HepG2 (cell line): ENCODE measurements at regions not wholly inside any gene's neighbourhood (a gene's known extent, or its start where the extent isn't known, plus 50 kb on each side); places are given as distances from the start of the nearest gene placed in this dataset.

ENCODE experiments used
- ATAC-seq: fragments of 200-7000 bp; cut with Tn5 transposase; 3 replicates; pipeline ENCODE4 v1.9.1; 2020; ENCODE audit warnings: mild to moderate bottlenecking, moderate library complexity
- BruUV-seq: library from RNA; stranded (reverse); fragments of 400-500 nt; replicated peaks from 2 replicates; lab custom pipeline; 2021; lab: Mats Ljungman, UMichigan
- CTCF ChIA-PET: fragments of 300-600 bp; formaldehyde crosslinking; extraction: SDS; loops from one replicate; lab custom pipeline; 2021; ENCODE audit warnings: low total read pairs, inconsistent platforms, low intra/inter-chr PET ratio; lab: Yijun Ruan, JAX
- POLR2A ChIA-PET: fragments of 350-600 bp; sonication (Branson Sonifier 250); formaldehyde crosslinking; loops from one replicate; lab custom pipeline; 2020; ENCODE audit warnings: antibody characterized with exemption, inconsistent platforms; lab: Yijun Ruan, JAX
- DNase-seq: peaks from one replicate; pipeline ENCODE4 v3.0.0-alpha.2; 2015; ENCODE audit warnings: low spot score
- FAIRE-seq: peaks from 3 replicates; lab custom pipeline; 2011; peaks lifted over from hg19 to GRCh38; lab: Jason Lieb, UNC
- H2AFZ ChIP-seq: one replicate; pipeline ENCODE4 v1.6.1; 2011; ENCODE audit warnings: low read length, inconsistent platforms
- H3K27ac ChIP-seq: fragments of 300-600 bp; 3 replicates; pipeline ENCODE4 v1.8.0; 2011; ENCODE audit warnings: mixed run types, mild to moderate bottlenecking, mixed read lengths, low read length, inconsistent platforms; ENCODE audit not compliant: insufficient read depth; ENCODE audit errors: extremely low read length
- H3K27me3 ChIP-seq, 2 experiments: fragments of 200-600 bp in 1 of 2; 2 replicates in 1 of 2; 3 replicates in 1 of 2; pipeline versions ENCODE4 v1.6.0 to v1.8.0; 2011; ENCODE audit warnings: low read length in 2 of 2, mild to moderate bottlenecking in 2 of 2, moderate library complexity in 2 of 2, inconsistent platforms in 1 of 2; ENCODE audit not compliant: insufficient read depth in 2 of 2, control insufficient read depth in 1 of 2
- H3K36me3 ChIP-seq, 2 experiments: fragments of 200-600 bp in 1 of 2; replicated peaks in 1 of 2; 2 replicates in 1 of 2; 3 replicates in 1 of 2; pipeline versions ENCODE4 v1.5.1 to v1.8.0; 2011; ENCODE audit warnings: low read length in 2 of 2, inconsistent platforms in 1 of 2; ENCODE audit not compliant: insufficient read depth in 2 of 2, control insufficient read depth in 1 of 2
- H3K4me1 ChIP-seq: 2 replicates; pipeline ENCODE4 v1.5.1; 2012; ENCODE audit warnings: low read length, inconsistent platforms; ENCODE audit not compliant: insufficient read depth
- H3K4me2 ChIP-seq: 2 replicates; pipeline ENCODE4 v1.6.0; 2011; ENCODE audit warnings: low read depth, low read length, inconsistent platforms
- H3K4me3 ChIP-seq, 3 experiments: fragments of 200-600 bp in 1 of 3; sonication (generic), shearing (Covaris generic) in 1 of 3; replicated peaks in 1 of 3; 2 replicates each; pipeline ENCODE4 v1.5.1; 2011 to 2016; ENCODE audit warnings: low read length in 3 of 3, inconsistent platforms in 2 of 3, low read depth in 2 of 3, mild to moderate bottlenecking in 2 of 3, control low read depth in 1 of 3, mixed read lengths in 1 of 3; ENCODE audit not compliant: insufficient read depth in 1 of 3
- H3K79me2 ChIP-seq: one replicate; pipeline ENCODE4 v1.6.1; 2011; ENCODE audit warnings: low read length, inconsistent platforms; ENCODE audit not compliant: insufficient read depth
- H3K9ac ChIP-seq: 2 replicates; pipeline ENCODE4 v1.6.0; 2011; ENCODE audit warnings: mild to moderate bottlenecking, low read depth, low read length, inconsistent platforms; ENCODE audit not compliant: insufficient read depth
- H3K9me3 ChIP-seq: 2 replicates; pipeline ENCODE4 v1.5.1; 2012; ENCODE audit warnings: mild to moderate bottlenecking, low read length
- H4K20me1 ChIP-seq: 2 replicates; pipeline ENCODE4 v1.6.0; 2011; ENCODE audit warnings: inconsistent platforms, mild to moderate bottlenecking, low read length, moderate library complexity; ENCODE audit not compliant: insufficient read depth
- KAT7 ChIP-seq: IDR thresholded peaks from 2 replicates; pipeline ENCODE4 v1.6.1; 2018; ENCODE audit warnings: borderline replicate concordance, missing compliant biosample characterization
- KMT2A ChIP-seq: sonication (generic); formaldehyde crosslinking; IDR thresholded peaks from 2 replicates; pipeline ENCODE4 v1.4.0; 2020; ENCODE audit warnings: missing genetic modification reagents
- SP5 ChIP-seq: IDR thresholded peaks from 2 replicates; pipeline ENCODE4 v1.6.1; 2016; ENCODE audit warnings: low read depth, borderline replicate concordance
- TMF1 ChIP-seq: sonication (generic); formaldehyde crosslinking; IDR thresholded peaks from 2 replicates; pipeline ENCODE4 v1.8.1; 2022; ENCODE audit warnings: low read depth, missing genetic modification reagents
- ZBTB3 ChIP-seq: sonication (generic); formaldehyde crosslinking; IDR thresholded peaks from 2 replicates; pipeline ENCODE4 v1.4.0; 2020; ENCODE audit warnings: low read depth, mild to moderate bottlenecking, moderate library complexity, missing genetic modification reagents, borderline replicate concordance
- ZIK1 ChIP-seq: sonication (generic); formaldehyde crosslinking; IDR thresholded peaks from 2 replicates; pipeline ENCODE4 v1.5.0; 2020; ENCODE audit warnings: mild to moderate bottlenecking, low read depth, missing genetic modification reagents, borderline replicate concordance
- ZNF10 ChIP-seq: sonication (generic); formaldehyde crosslinking; IDR thresholded peaks from 2 replicates; pipeline ENCODE4 v1.4.0; 2020; ENCODE audit warnings: mild to moderate bottlenecking, low read depth, missing genetic modification reagents, borderline replicate concordance
- ZNF501 ChIP-seq: sonication (generic); formaldehyde crosslinking; IDR thresholded peaks from 2 replicates; pipeline ENCODE4 v1.5.1; 2020; ENCODE audit warnings: mild to moderate bottlenecking, moderate library complexity, missing genetic modification reagents
- ZNF558 ChIP-seq: sonication (generic); formaldehyde crosslinking; IDR thresholded peaks from 2 replicates; pipeline ENCODE4 v1.9.0; 2022; ENCODE audit warnings: mild to moderate bottlenecking, missing genetic modification reagents, borderline replicate concordance
- ZNF605 ChIP-seq: sonication (generic); formaldehyde crosslinking; IDR thresholded peaks from 2 replicates; pipeline ENCODE4 v1.8.0; 2022; ENCODE audit warnings: mild to moderate bottlenecking, missing genetic modification reagents
- ZNF710 ChIP-seq: sonication (generic); formaldehyde crosslinking; IDR thresholded peaks from 2 replicates; pipeline ENCODE4 v1.5.0; 2020; ENCODE audit warnings: mild to moderate bottlenecking, missing genetic modification reagents, borderline replicate concordance
- WGBS: methylation state at CpG from one replicate; pipeline ENCODE4 v1.1.6; 2017; ENCODE audit warnings: low lambda C conversion rate; 5-methylcytosine and 5-hydroxymethylcytosine counted together
- in situ Hi-C: cut with HindIII; loops from 2 replicates; pipeline ENCODE4 v1.10.0; 2017; ENCODE audit warnings: low pct_unique_long_range_greater_than_20kb; ENCODE audit not compliant: extremely low pct_ligation_motif_present
- intact Hi-C: fragments of 100-400 bp; cut with micrococcal nuclease; formaldehyde crosslinking; loops from one replicate; pipeline ENCODE4 v1.10.0; 2022; ENCODE audit not compliant: unreplicated experiment
- TF ChIP-seq, protein P1 (sequence below): sonication (generic); formaldehyde crosslinking; IDR thresholded peaks from 2 replicates; pipeline ENCODE4 v1.5.0; 2020; ENCODE audit warnings: mild to moderate bottlenecking, missing genetic modification reagents, borderline replicate concordance
- TF ChIP-seq, protein P2 (sequence below): sonication (generic); formaldehyde crosslinking; IDR thresholded peaks from 2 replicates; pipeline ENCODE4 v1.4.0; 2020; ENCODE audit warnings: missing genetic modification reagents

- Histone ChIP-seq H4K20me1 (no peaks in the 10 kb centered on the region), H3K27me3 (no peaks in the 10 kb centered on the region), H3K9me3 (peaks cover 77% of the 10 kb centered on the region), H3K4me2 (no peak overlapping the region), H3K79me2 (no peaks in the 10 kb centered on the region), H3K36me3 (no peaks in the 10 kb centered on the region), H3K4me3 (no peak overlapping the region), H3K9ac (no peak overlapping the region), H3K27ac (no peak overlapping the region), H2AFZ (no peak overlapping the region), H3K4me1 (no peaks in the 10 kb centered on the region)
- in situ Hi-C loops (no loop called here), intact Hi-C loops (no loop called here)
- TF ChIP-seq ZNF10 (CRISPR knock-in tag): no peak
- no peak for TF ChIP-seq ZBTB3
- TF ChIP-seq ZIK1 (CRISPR knock-in tag): no peak
- TF ChIP-seq ZNF558 (CRISPR knock-in tag): no peak
- TF ChIP-seq KMT2A (CRISPR knock-in tag): no peak
- no peak for TF ChIP-seq KAT7
- TF ChIP-seq, protein P1, sequence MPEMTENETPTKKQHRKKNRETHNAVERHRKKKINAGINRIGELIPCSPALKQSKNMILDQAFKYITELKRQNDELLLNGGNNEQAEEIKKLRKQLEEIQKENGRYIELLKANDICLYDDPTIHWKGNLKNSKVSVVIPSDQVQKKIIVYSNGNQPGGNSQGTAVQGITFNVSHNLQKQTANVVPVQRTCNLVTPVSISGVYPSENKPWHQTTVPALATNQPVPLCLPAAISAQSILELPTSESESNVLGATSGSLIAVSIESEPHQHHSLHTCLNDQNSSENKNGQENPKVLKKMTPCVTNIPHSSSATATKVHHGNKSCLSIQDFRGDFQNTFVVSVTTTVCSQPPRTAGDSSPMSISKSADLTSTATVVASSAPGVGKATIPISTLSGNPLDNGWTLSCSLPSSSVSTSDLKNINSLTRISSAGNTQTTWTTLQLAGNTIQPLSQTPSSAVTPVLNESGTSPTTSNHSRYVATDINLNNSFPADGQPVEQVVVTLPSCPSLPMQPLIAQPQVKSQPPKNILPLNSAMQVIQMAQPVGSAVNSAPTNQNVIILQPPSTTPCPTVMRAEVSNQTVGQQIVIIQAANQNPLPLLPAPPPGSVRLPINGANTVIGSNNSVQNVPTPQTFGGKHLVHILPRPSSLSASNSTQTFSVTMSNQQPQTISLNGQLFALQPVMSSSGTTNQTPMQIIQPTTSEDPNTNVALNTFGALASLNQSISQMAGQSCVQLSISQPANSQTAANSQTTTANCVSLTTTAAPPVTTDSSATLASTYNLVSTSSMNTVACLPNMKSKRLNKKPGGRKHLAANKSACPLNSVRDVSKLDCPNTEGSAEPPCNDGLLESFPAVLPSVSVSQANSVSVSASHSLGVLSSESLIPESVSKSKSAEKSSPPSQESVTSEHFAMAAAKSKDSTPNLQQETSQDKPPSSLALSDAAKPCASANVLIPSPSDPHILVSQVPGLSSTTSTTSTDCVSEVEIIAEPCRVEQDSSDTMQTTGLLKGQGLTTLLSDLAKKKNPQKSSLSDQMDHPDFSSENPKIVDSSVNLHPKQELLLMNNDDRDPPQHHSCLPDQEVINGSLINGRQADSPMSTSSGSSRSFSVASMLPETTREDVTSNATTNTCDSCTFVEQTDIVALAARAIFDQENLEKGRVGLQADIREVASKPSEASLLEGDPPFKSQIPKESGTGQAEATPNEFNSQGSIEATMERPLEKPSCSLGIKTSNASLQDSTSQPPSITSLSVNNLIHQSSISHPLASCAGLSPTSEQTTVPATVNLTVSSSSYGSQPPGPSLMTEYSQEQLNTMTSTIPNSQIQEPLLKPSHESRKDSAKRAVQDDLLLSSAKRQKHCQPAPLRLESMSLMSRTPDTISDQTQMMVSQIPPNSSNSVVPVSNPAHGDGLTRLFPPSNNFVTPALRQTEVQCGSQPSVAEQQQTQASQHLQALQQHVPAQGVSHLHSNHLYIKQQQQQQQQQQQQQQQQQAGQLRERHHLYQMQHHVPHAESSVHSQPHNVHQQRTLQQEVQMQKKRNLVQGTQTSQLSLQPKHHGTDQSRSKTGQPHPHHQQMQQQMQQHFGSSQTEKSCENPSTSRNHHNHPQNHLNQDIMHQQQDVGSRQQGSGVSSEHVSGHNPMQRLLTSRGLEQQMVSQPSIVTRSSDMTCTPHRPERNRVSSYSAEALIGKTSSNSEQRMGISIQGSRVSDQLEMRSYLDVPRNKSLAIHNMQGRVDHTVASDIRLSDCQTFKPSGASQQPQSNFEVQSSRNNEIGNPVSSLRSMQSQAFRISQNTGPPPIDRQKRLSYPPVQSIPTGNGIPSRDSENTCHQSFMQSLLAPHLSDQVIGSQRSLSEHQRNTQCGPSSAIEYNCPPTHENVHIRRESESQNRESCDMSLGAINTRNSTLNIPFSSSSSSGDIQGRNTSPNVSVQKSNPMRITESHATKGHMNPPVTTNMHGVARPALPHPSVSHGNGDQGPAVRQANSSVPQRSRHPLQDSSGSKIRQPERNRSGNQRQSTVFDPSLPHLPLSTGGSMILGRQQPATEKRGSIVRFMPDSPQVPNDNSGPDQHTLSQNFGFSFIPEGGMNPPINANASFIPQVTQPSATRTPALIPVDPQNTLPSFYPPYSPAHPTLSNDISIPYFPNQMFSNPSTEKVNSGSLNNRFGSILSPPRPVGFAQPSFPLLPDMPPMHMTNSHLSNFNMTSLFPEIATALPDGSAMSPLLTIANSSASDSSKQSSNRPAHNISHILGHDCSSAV (CRISPR knock-in tag): no peak
- TF ChIP-seq ZNF501: no peak
- TF ChIP-seq ZNF710 (CRISPR knock-in tag): no peak
- TF ChIP-seq, protein P2, sequence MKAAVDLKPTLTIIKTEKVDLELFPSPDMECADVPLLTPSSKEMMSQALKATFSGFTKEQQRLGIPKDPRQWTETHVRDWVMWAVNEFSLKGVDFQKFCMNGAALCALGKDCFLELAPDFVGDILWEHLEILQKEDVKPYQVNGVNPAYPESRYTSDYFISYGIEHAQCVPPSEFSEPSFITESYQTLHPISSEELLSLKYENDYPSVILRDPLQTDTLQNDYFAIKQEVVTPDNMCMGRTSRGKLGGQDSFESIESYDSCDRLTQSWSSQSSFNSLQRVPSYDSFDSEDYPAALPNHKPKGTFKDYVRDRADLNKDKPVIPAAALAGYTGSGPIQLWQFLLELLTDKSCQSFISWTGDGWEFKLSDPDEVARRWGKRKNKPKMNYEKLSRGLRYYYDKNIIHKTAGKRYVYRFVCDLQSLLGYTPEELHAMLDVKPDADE (CRISPR knock-in tag): no peak
- TF ChIP-seq ZNF605 (CRISPR knock-in tag): no peak
- no peak for TF ChIP-seq TMF1 (CRISPR knock-in tag)
- no peak for TF ChIP-seq SP5
- WGBS: 38% methylated on average over 3 of the region's 3 CpGs
- FAIRE-seq (no peak), DNase-seq (no peak), ATAC-seq (no peak)
- BruUV-seq: no TSS peak
- CTCF ChIA-PET: no interaction called here
- POLR2A ChIA-PET: no interaction called here
Measured at GRCh38 chr9:118568704-118569103, 800.5 kb downstream of the BRINP1 start.
